Activated CD4-positive, alpha-beta T cell treated with anti-CD3 and anti-CD28 coated beads, Interleukin-2, amount 50 U/mL, for 4 hours (primary cell): ENCODE measurements at regions not wholly inside any gene's neighbourhood (a gene's known extent, or its start where the extent isn't known, plus 50 kb on each side); places are given as distances from the start of the nearest gene placed in this dataset.
"Not testable (repeated sequence)": the region's sequence is repeated elsewhere in the genome, so short reads cannot be mapped to it uniquely, and the experiment has no call there.

ENCODE experiments used
- DNase-seq, 2 experiments: peaks; one replicate each; pipeline ENCODE4 v3.0.0-alpha.2; 2020

- no peak for DNase-seq
Measured at GRCh38 chr11:134611537-134611936, 199.5 kb upstream of the B3GAT1 start.

GRCh38 chr11:134610116-134610910 lies 198.3 kb upstream of the B3GAT1 start:
- DNase-seq = no peak

- DNase-seq = no peak
Measured at GRCh38 chr11:134609361-134610115, 197.5 kb upstream of the B3GAT1 start.

GRCh38 chr11:134607963-134608750 lies 196.1 kb upstream of the B3GAT1 start:
- no peak for DNase-seq

- no peak for DNase-seq
Measured at GRCh38 chr11:134606251-134606650, 194.2 kb upstream of the B3GAT1 start.

- no peak for DNase-seq
Measured at GRCh38 chr11:134604886-134605285, 192.8 kb upstream of the B3GAT1 start.

GRCh38 chr11:134599299-134599771 lies 187.3 kb upstream of the B3GAT1 start:
- no peak for DNase-seq

GRCh38 chr11:134598368-134598767 lies 186.3 kb upstream of the B3GAT1 start:
- DNase-seq = no peak

GRCh38 chr11:134597452-134597851 lies 185.4 kb upstream of the B3GAT1 start:
- DNase-seq = no peak

GRCh38 chr11:134596404-134596803 lies 184.4 kb upstream of the B3GAT1 start:
- DNase-seq = no peak

- DNase-seq = peak in 1 of 2 experiments; percentile 6
Measured at GRCh38 chr11:134592391-134592990, 180.4 kb upstream of the B3GAT1 start.

GRCh38 chr11:134591338-134591737 lies 179.3 kb upstream of the B3GAT1 start:
- no peak for DNase-seq

GRCh38 chr11:134589129-134589528 lies 177.1 kb upstream of the B3GAT1 start:
- DNase-seq = no peak

GRCh38 chr11:134588460-134589110 lies 176.5 kb upstream of the B3GAT1 start:
- DNase-seq = not testable (repeated sequence)

- DNase-seq = no peak
Measured at GRCh38 chr11:134587345-134587744, 175.3 kb upstream of the B3GAT1 start.

GRCh38 chr11:134586726-134587125 lies 174.7 kb upstream of the B3GAT1 start:
- DNase-seq = no peak

GRCh38 chr11:134585666-134586610 lies 173.9 kb upstream of the B3GAT1 start:
- DNase-seq = no peak

GRCh38 chr11:134584706-134585445 lies 172.8 kb upstream of the B3GAT1 start:
- DNase-seq = no peak

- no peak for DNase-seq
Measured at GRCh38 chr11:134584001-134584561, 172.0 kb upstream of the B3GAT1 start.

- DNase-seq = no peak
Measured at GRCh38 chr11:134583397-134583990, 171.5 kb upstream of the B3GAT1 start.
